Esophagus muscularis mucosa (tissue), 4 donors: ENCODE measurements at regions not wholly inside any gene's neighbourhood (a gene's known extent, or its start where the extent isn't known, plus 50 kb on each side); places are given as distances from the start of the nearest gene placed in this dataset.
"Not testable (repeated sequence)": the region's sequence is repeated elsewhere in the genome, so short reads cannot be mapped to it uniquely, and the experiment has no call there.

ENCODE experiments used
- DNase-seq: peaks from one replicate; pipeline ENCODE4 v3.0.0-alpha.2; 2017; ENCODE audit errors: extremely low spot score
- H3K27ac ChIP-seq, 4 donors: fragments of 200-600 bp; sonication (generic); replicated peaks in 1 of 4; 1 replicate in 3 of 4; 2 replicates in 1 of 4; pipeline ENCODE4 v1.5.1; 2016 to 2019; ENCODE audit warnings: mild to moderate bottlenecking in 1 of 4
- H3K27me3 ChIP-seq, 4 donors: fragments of 200-600 bp; sonication (generic); one replicate each; pipeline versions ENCODE4 v1.5.1 to v1.6.0; 2016 to 2019
- H3K36me3 ChIP-seq, 4 donors: fragments of 200-600 bp; sonication (generic); one replicate each; pipeline ENCODE4 v1.5.1; 2016 to 2019
- H3K4me1 ChIP-seq, 4 donors: fragments of 200-600 bp; sonication (generic); one replicate each; pipeline ENCODE4 v1.5.1; 2016 to 2019
- H3K4me3 ChIP-seq, 4 donors: fragments of 200-600 bp; sonication (generic); 1 replicate in 2 of 4; 2 replicates in 2 of 4; pipeline ENCODE4 v1.5.1; 2016 to 2019; ENCODE audit warnings: mild to moderate bottlenecking in 4 of 4, moderate library complexity in 1 of 4
- H3K9me3 ChIP-seq, 4 donors: fragments of 200-600 bp; sonication (generic); 1 replicate in 3 of 4; 2 replicates in 1 of 4; pipeline ENCODE4 v1.5.1; 2016 to 2019
- CTCF ChIP-seq, 3 experiments: fragments of 200-600 bp in 2 of 3; fragments of 450-650 bp in 1 of 3; sonication (generic) in 2 of 3; IDR thresholded peaks; one replicate each; pipeline ENCODE4 v1.5.1; 2017 to 2019; ENCODE audit warnings: antibody characterized with exemption in 3 of 3, mild to moderate bottlenecking in 2 of 3, moderate library complexity in 1 of 3
- EP300 ChIP-seq: sonication (generic); formaldehyde crosslinking; IDR thresholded peaks from one replicate; pipeline ENCODE4 v1.6.1; 2017; ENCODE audit warnings: antibody characterized with exemption
- POLR2A ChIP-seq: fragments of 450-650 bp; IDR thresholded peaks from one replicate; pipeline ENCODE4 v1.6.1; 2017; ENCODE audit warnings: antibody characterized with exemption, moderate library complexity, mild to moderate bottlenecking, low read depth
- POLR2AphosphoS5 ChIP-seq, 2 donors: sonication (generic); formaldehyde crosslinking; IDR thresholded peaks; one replicate each; pipeline ENCODE4 v1.6.1; 2017; ENCODE audit warnings: antibody characterized with exemption in 2 of 2
- whole genome bisulfite sequencing: methylation state at CpG from one replicate; pipeline ENCODE4 v1.1.5; 2018; 5-methylcytosine and 5-hydroxymethylcytosine counted together
- intact Hi-C: fragments of 100-400 bp; cut with DNase I; formaldehyde crosslinking; loops from one replicate; pipeline ENCODE4 v1.15.1; 2023

- H3K27ac ChIP-seq: no peak overlapping the region
- no peaks in the 10 kb centered on the region for H3K4me1 ChIP-seq
- TF ChIP-seq POLR2AphosphoS5 (IDR thresholded peaks at IDR 0.05): no peak
- no peak for TF ChIP-seq EP300
- no peak for TF ChIP-seq POLR2A
- TF ChIP-seq CTCF (IDR thresholded peaks at IDR 0.05): no peak
- H3K27me3 ChIP-seq: no peaks in the 10 kb centered on the region
- peaks cover 0 to 43% (median 20%) of the 10 kb centered on the region in 4 donors for H3K9me3 ChIP-seq
- no peak overlapping the region for H3K4me3 ChIP-seq
- no peak for DNase-seq
- no peaks in the 10 kb centered on the region for H3K36me3 ChIP-seq
- intact Hi-C loops: no loop called here
Observed at GRCh38 chr9:75811692-75812091, 78.8 kb upstream of the PCSK5 start.

DNA sequence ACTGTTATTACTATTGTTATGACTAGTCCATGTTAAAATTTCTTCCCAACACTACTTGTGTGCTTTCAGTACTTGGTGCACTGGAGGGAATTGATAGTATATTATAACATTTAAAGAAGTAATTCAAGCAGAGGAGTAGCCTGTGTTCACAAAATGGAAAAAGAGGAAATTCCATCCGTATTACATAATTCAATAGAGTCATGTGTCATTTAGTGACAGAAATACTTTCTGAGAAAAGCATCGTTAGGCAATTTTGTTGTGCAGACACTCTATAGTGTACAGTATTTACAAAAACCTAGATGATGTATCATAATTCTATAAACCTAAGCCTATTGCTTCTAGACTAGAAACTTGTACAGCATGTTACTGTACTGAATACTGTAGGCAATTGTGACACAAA lies 78.3 kb upstream of the PCSK5 start:
- no peak overlapping the region for H3K27ac ChIP-seq
- TF ChIP-seq POLR2A: no peak
- no peak for TF ChIP-seq EP300
- TF ChIP-seq CTCF (IDR thresholded peaks at IDR 0.05): no peak
- no peak for TF ChIP-seq POLR2AphosphoS5 (IDR thresholded peaks at IDR 0.05)
- no peak overlapping the region for H3K4me3 ChIP-seq
- peaks cover 0 to 45% (median 20%) of the 10 kb centered on the region in 4 donors for H3K9me3 ChIP-seq
- WGBS: 63% methylated on average over 2 of the region's 2 CpGs
- no peaks in the 10 kb centered on the region for H3K36me3 ChIP-seq
- no peaks in the 10 kb centered on the region for H3K27me3 ChIP-seq
- H3K4me1 ChIP-seq: no peaks in the 10 kb centered on the region
- intact Hi-C loops: no loop called here
- no peak for DNase-seq

GRCh38 chr9:75814667-75815066 lies 75.8 kb upstream of the PCSK5 start:
- Histone ChIP-seq H3K27ac (no peak overlapping the region), H3K4me1 (no peaks in the 10 kb centered on the region), H3K4me3 (no peak overlapping the region), H3K9me3 (peaks cover 0 to 45% (median 24%) of the 10 kb centered on the region in 4 donors), H3K36me3 (no peaks in the 10 kb centered on the region), H3K27me3 (no peaks in the 10 kb centered on the region)
- intact Hi-C loops: no loop called here
- no peak for TF ChIP-seq POLR2A
- TF ChIP-seq EP300: no peak
- no peak for TF ChIP-seq POLR2AphosphoS5 (IDR thresholded peaks at IDR 0.05)
- TF ChIP-seq CTCF (IDR thresholded peaks at IDR 0.05): no peak
- DNase-seq: no peak

- H3K27me3 ChIP-seq, H3K4me3 ChIP-seq, DNase-seq, H3K36me3 ChIP-seq, intact Hi-C loops, H3K27ac ChIP-seq: not testable (repeated sequence)
- peaks cover 0 to 16% (median 6%) of the 10 kb centered on the region in 4 donors for H3K9me3 ChIP-seq
- 92% methylated on average over 2 of the region's 2 CpGs for WGBS
- H3K4me1 ChIP-seq: peaks cover 0 to 11% (median 7%) of the 10 kb centered on the region in 4 donors
Observed at GRCh38 chr9:75820471-75821115, 69.9 kb upstream of the PCSK5 start.

DNA sequence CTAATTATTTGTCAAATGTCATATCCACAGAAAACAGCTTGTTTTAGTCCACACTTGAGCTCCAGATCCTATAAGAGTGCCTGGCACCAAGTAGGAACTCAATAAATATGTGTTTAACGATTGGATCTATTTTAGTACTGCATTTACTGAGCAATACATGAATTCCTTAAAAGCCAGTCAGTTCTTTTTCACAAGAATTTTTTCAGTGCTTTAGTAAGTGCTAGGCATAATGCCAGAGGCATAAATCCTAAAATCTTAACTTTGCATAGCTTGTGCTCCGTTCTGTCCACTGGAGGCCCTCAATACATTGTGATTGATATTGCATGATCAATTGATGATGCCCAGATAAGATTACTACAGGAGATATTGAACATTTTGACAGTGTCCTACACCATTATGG lies 67.3 kb upstream of the PCSK5 start:
- H3K4me3 ChIP-seq: no peak overlapping the region
- peaks cover 0 to 6% (median 0%) of the 10 kb centered on the region in 4 donors for H3K27me3 ChIP-seq
- no peak overlapping the region for H3K27ac ChIP-seq
- DNase-seq: no peak
- no peak for TF ChIP-seq POLR2A
- TF ChIP-seq CTCF (IDR thresholded peaks at IDR 0.05): no peak
- TF ChIP-seq EP300: no peak
- TF ChIP-seq POLR2AphosphoS5 (IDR thresholded peaks at IDR 0.05): no peak
- H3K9me3 ChIP-seq: peaks cover 0 to 6% (median 0%) of the 10 kb centered on the region in 4 donors
- H3K36me3 ChIP-seq: no peaks in the 10 kb centered on the region
- peaks cover 0 to 13% (median 8%) of the 10 kb centered on the region in 4 donors for H3K4me1 ChIP-seq
- WGBS: 71% methylated on average over 2 of the region's 2 CpGs
- intact Hi-C loops: no loop called here
